Aorta (tissue), 5 donors: ENCODE measurements at regions not wholly inside any gene's neighbourhood (a gene's known extent, or its start where the extent isn't known, plus 50 kb on each side); places are given as distances from the start of the nearest gene placed in this dataset.
A peak's percentile ranks its signal among the peaks of the same experiment; 100 is the strongest.
"Not testable (repeated sequence)": the region's sequence is repeated elsewhere in the genome, so short reads cannot be mapped to it uniquely, and the experiment has no call there.

Experiments
- ATAC-seq: fragments of 200-7000 bp; cut with Tn5 transposase; one replicate; pipeline ENCODE4 v1.9.1; 2022; ENCODE audit warnings: moderate library complexity; ENCODE audit not compliant: low FRiP score
- DNase-seq, 2 donors: peaks; one replicate each; pipeline ENCODE4 v3.0.0-alpha.2; 2020
- H3K27ac ChIP-seq, 2 donors: one replicate each; pipeline ENCODE4 v1.5.1; 2013; ENCODE audit warnings: low read length in 2 of 2, mild to moderate bottlenecking in 2 of 2, moderate library complexity in 2 of 2, control low read depth in 1 of 2, inconsistent platforms in 1 of 2, low read depth in 1 of 2
- H3K27me3 ChIP-seq, 2 donors: one replicate each; pipeline ENCODE4 v1.6.1; 2013; ENCODE audit warnings: control low read depth in 1 of 2, low read length in 1 of 2, mild to moderate bottlenecking in 1 of 2, moderate library complexity in 1 of 2; ENCODE audit not compliant: insufficient read depth in 2 of 2, control insufficient read depth in 1 of 2
- H3K36me3 ChIP-seq, 2 donors: one replicate each; pipeline ENCODE4 v1.6.1; 2013; ENCODE audit warnings: control low read depth in 1 of 2, low read length in 1 of 2, mild to moderate bottlenecking in 1 of 2; ENCODE audit not compliant: insufficient read depth in 2 of 2, control insufficient read depth in 1 of 2
- H3K4me1 ChIP-seq, 2 donors: one replicate each; pipeline ENCODE4 v1.6.1; 2013; ENCODE audit warnings: low read length in 2 of 2, control low read depth in 1 of 2, mild to moderate bottlenecking in 1 of 2, moderate library complexity in 1 of 2; ENCODE audit not compliant: insufficient read depth in 2 of 2, control insufficient read depth in 1 of 2
- H3K4me3 ChIP-seq, 2 donors: one replicate each; pipeline ENCODE4 v1.5.1; 2013; ENCODE audit warnings: low read length in 2 of 2, control low read depth in 1 of 2, mild to moderate bottlenecking in 1 of 2
- H3K9me3 ChIP-seq: one replicate; pipeline ENCODE4 v1.6.1; 2013; ENCODE audit warnings: mild to moderate bottlenecking, low read length; ENCODE audit not compliant: control insufficient read depth
- WGBS, 2 donors: extraction: QIAGEN DNeasy Blood & Tissue Kit; methylation state at CpG; one replicate each; pipeline ENCODE4 v1.1.7; 2013; 5-methylcytosine and 5-hydroxymethylcytosine counted together
- intact Hi-C, 2 donors: fragments of 100-400 bp; cut with DNase I; formaldehyde crosslinking; loops; one replicate each; pipeline versions ENCODE4 v1.14.2 to v1.15.0; 2022
- donor health status: healthy with polysubstance abuse.
- donor health status: Bipolar disorder and iron deficiency.
- donor health status: DM: no; HTN: no; CAD: no.
- donor health status: DM: no; HTN: no; CAD: no.
- donor health status: DM: yes; HTN: yes; CAD: no.

DNA sequence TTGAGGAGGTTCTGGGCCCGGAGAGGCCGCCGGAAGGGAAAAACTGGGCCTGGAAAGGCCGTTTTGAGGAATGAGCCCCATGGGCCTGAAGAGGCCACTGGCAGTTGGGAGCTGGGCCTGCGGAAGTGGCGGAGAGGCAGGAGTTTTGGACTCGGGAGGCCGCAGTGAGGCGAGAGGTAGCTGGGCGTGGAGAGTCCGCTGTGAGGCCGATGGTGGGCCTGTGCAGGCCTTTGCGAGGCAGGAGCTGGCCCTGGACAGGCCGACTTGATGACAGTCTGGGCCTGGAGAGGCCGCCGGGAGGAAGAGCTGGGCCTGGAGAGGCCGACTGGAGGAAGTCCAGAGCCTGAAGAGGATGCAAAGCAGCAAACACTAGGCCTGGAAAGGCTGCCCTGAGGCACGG is 259.0 kb upstream of the NUPR2 start:
- no peaks in the 10 kb centered on the region for H3K4me1 ChIP-seq
- H3K9me3 ChIP-seq = no peaks in the 10 kb centered on the region
- H3K36me3 ChIP-seq = no peaks in the 10 kb centered on the region
- intact Hi-C loops = no loop called here
- ATAC-seq (no peak), DNase-seq (no peak)
- WGBS, 2 donors = 85 to 93% methylated on average over 17 to 18 of the region's 18 CpGs
- no peak overlapping the region for H3K27ac ChIP-seq
- no peak overlapping the region for H3K4me3 ChIP-seq
- H3K27me3 ChIP-seq = no peaks in the 10 kb centered on the region

DNA sequence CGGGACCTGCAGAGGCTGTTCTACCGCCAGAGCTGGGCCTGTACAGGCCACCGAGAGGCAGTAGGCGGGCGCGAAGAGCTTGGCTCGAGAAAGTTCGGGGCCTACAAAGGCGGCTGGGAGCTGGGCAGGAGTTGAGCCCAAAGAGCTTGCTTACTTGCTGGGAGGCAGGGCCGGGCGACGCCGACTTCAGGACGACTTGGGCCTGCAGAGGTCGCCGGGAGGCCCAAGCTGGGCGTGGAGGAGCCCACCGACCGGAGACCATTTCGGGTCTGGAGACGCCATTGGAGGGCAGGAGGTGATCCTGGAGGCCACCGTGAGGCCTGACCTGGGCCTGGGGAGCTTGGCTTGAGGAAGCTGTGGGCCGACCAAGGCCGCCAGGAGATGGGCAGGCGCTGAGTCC is 258.4 kb upstream of the NUPR2 start:
- 93 to 96% methylated on average over 18 to 24 of the region's 25 CpGs for WGBS, 2 donors
- H3K4me3 ChIP-seq, H3K36me3 ChIP-seq, H3K9me3 ChIP-seq, H3K27ac ChIP-seq, H3K4me1 ChIP-seq, DNase-seq, ATAC-seq, H3K27me3 ChIP-seq, intact Hi-C loops: not testable (repeated sequence)

DNA sequence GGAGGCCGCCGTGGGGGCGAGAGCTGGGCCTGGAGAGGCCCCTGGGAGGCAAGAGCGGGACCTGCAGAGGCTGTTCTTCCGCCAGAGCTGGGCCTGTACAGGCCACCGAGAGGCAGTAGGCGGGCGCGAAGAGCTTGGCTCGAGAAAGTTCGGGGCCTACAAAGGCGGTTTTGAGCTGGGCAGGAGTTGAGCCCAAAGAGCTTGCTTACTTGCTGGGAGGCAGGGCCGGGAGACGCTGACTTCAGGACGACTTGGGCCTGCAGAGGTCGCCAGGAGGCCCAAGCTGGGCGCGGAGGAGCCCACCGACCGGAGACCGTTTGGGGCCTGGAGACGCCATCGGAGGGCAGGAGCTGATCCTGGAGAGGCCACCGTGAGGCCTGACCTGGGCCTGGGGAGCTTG is 257.1 kb upstream of the NUPR2 start:
- DNase-seq = peak in 1 of 2 donors; percentile 99
- intact Hi-C loops, H3K36me3 ChIP-seq, ATAC-seq, H3K9me3 ChIP-seq, H3K27me3 ChIP-seq, H3K4me3 ChIP-seq, H3K27ac ChIP-seq, H3K4me1 ChIP-seq: not testable (repeated sequence)
- WGBS, 2 donors = 95% methylated on average over 11 to 17 of the region's 24 CpGs

DNA sequence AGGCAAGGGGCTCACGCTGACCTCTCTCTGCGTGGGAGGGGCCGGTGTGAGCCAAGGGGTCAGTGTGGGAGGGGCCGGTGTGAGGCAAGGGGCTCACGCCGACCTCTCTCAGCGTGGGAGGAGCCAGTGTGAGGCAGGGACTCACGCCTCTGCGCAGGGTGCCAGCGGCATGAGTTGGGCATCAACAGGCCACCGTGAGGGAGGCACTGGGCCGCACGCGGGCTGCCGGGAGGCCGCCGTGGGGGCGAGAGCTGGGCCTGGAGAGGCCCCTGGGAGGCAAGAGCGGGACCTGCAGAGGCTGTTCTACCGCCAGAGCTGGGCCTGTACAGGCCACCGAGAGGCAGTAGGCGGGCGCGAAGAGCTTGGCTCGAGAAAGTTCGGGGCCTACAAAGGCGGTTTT is 255.6 kb upstream of the NUPR2 start:
- ATAC-seq, H3K27me3 ChIP-seq, H3K4me1 ChIP-seq, H3K9me3 ChIP-seq, H3K36me3 ChIP-seq, intact Hi-C loops, H3K27ac ChIP-seq, H3K4me3 ChIP-seq: not testable (repeated sequence)
- DNase-seq = peak; percentile 79 to 91
- 93% methylated on average over 14 of the region's 27 CpGs for WGBS, 2 donors

DNA sequence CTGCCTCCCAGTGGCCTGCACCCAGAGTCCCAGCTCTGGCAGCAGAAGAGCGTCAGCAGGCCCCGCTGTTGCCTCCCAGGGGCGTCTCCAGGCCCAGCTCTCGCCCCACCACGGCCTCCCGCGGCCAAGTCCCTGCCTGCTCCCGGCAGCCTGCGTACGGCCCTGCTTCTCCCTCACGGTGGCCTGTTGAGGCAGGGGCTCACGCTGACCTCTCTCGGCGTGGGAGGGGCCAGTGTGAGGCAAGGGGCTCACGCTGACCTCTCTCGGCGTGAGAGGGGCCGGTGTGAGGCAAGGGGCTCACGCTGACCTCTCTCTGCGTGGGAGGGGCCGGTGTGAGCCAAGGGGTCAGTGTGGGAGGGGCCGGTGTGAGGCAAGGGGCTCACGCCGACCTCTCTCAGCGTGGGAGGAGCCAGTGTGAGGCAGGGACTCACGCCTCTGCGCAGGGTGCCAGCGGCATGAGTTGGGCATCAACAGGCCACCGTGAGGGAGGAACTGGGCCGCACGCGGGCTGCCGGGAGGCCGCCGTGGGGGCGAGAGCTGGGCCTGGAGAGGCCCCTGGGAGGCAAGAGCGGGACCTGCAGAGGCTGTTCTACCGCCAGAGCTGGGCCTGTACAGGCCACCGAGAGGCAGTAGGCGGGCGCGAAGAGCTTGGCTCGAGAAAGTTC is 254.1 kb upstream of the NUPR2 start:
- H3K4me3 ChIP-seq, intact Hi-C loops, ATAC-seq, H3K9me3 ChIP-seq, H3K27ac ChIP-seq, DNase-seq, H3K36me3 ChIP-seq, H3K27me3 ChIP-seq, H3K4me1 ChIP-seq: not testable (repeated sequence)
- WGBS, 2 donors = 92% methylated on average over 9 of the region's 43 CpGs; no CpG with 5 or more reads in 1 of the 2 donors

DNA sequence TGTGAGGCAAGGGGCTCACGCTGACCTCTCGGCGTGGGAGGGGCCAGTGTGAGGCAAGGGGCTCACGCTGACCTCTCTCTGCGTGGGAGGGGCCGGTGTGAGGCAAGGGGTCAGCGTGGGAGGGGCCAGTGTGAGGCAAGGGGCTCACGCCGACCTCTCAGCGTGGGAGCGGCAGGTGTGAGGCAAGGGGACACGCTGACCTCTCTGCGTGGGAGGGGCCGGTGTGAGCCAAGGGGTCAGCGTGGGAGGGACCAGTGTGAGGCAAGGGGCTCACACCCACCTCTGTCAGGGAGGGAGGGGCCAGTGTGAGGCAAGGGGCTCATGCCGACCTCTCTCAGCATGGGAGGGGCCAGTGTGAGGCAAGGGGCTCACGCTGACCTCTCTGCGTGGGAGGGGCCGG is 251.7 kb upstream of the NUPR2 start:
- ATAC-seq, intact Hi-C loops, H3K4me3 ChIP-seq, H3K9me3 ChIP-seq, H3K4me1 ChIP-seq, H3K36me3 ChIP-seq, H3K27me3 ChIP-seq, H3K27ac ChIP-seq, DNase-seq: not testable (repeated sequence)
- WGBS, 2 donors = 93% methylated on average over 19 of the region's 19 CpGs; no CpG with 5 or more reads in 1 of the 2 donors

DNA sequence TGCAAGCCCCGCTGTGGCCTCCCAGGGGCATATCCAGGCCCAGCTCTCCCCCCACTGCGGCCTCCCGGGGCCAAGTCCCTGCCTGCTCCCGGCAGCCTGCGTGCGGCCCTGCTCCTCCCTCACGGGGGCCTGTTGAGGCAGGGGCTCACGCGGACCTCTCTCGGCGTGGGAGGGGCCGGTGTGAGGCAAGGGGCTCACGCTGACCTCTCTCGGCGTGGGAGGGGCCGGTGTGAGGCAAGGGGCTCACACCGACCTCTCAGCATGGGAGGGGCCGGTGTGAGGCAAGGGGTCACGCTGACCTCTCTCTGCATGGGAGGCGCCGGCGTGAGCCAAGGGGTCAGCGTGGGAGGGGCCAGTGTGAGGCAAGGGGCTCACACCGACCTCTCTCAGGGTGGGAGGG is 251.2 kb upstream of the NUPR2 start:
- WGBS, 2 donors = 92 to 96% methylated on average over 24 of the region's 24 CpGs
- intact Hi-C loops, H3K4me3 ChIP-seq, H3K27ac ChIP-seq, H3K36me3 ChIP-seq, H3K9me3 ChIP-seq, H3K4me1 ChIP-seq, ATAC-seq, DNase-seq, H3K27me3 ChIP-seq: not testable (repeated sequence)

- H3K4me3 ChIP-seq, H3K4me1 ChIP-seq, H3K36me3 ChIP-seq, DNase-seq, H3K27me3 ChIP-seq, intact Hi-C loops, H3K27ac ChIP-seq, H3K9me3 ChIP-seq, ATAC-seq: not testable (repeated sequence)
- 92 to 93% methylated on average over 17 to 22 of the region's 22 CpGs for WGBS, 2 donors
These were observed 250.5 kb upstream of the NUPR2 start for GRCh38 chr7:56366701-56367100.

DNA sequence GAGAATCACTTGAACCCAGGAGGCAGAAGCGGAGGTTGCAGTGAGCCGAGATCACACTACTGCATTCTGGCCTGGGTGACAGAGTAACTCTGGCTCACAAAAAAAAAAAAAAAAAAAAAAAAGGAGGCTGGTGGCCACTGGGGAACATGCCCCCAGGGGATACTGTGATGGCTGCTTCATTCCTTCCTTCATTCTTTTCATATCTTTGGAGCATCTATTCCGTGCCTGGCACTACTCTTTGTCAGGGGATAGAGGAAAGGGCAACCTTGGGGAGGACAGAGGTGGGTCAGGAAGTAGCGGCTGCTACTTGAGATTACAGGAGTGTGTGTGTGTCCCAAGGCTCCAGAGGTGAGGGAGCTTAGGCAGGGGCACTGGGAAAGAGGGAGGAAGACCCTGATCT is 236.4 kb upstream of the NUPR2 start:
- 71 to 81% methylated on average over 3 to 4 of the region's 4 CpGs for WGBS, 2 donors

More for the DNA sequence above, 236.4 kb upstream of the NUPR2 start:
- H3K27ac ChIP-seq, H3K9me3 ChIP-seq, ATAC-seq, H3K27me3 ChIP-seq, DNase-seq, H3K4me1 ChIP-seq, intact Hi-C loops, H3K36me3 ChIP-seq, H3K4me3 ChIP-seq: not testable (repeated sequence)
